SK-N-SH (cell line): ENCODE measurements at regions not wholly inside any gene's neighbourhood (a gene's known extent, or its start where the extent isn't known, plus 50 kb on each side); places are given as distances from the start of the nearest gene placed in this dataset.

Experiments used
- CHD2 ChIP-seq: fragments of 150-350 bp; IDR thresholded peaks from 2 replicates; pipeline ENCODE4 v1.6.1; 2018; ENCODE audit warnings: low read length; ENCODE audit not compliant: partially characterized antibody
- CTCF ChIP-seq: fragments of 200-600 bp; sonication (generic); IDR thresholded peaks from 2 replicates; pipeline ENCODE4 v1.6.1; 2017; ENCODE audit warnings: antibody characterized with exemption, mild to moderate bottlenecking, moderate library complexity
- EZH2phosphoT487 ChIP-seq: fragments of 200-600 bp; sonication (generic); IDR thresholded peaks from 2 replicates; pipeline ENCODE4 v1.6.1; 2017; ENCODE audit warnings: low read depth, mixed run types, mild to moderate bottlenecking, antibody characterized with exemption, moderate library complexity, borderline replicate concordance
- FOXJ3 ChIP-seq: sonication (generic); formaldehyde crosslinking; IDR thresholded peaks from 2 replicates; pipeline ENCODE4 v1.5.1; 2020; ENCODE audit warnings: mild to moderate bottlenecking, missing genetic modification reagents
- JUND ChIP-seq: IDR thresholded peaks from 2 replicates; pipeline ENCODE4 v1.4.0; 2012
- MEF2A ChIP-seq: IDR thresholded peaks from 2 replicates; pipeline ENCODE4 v1.4.0; 2012; ENCODE audit warnings: low read depth, borderline replicate concordance
- MXI1 ChIP-seq: IDR thresholded peaks from 2 replicates; pipeline ENCODE4 v1.6.1; 2012; ENCODE audit warnings: mild to moderate bottlenecking, low read depth, low read length, improper control_type of control experiment
- NFIC ChIP-seq: IDR thresholded peaks from 2 replicates; pipeline ENCODE4 v1.4.0; 2012; ENCODE audit warnings: borderline replicate concordance
- RXRA ChIP-seq: IDR thresholded peaks from 2 replicates; pipeline ENCODE4 v1.4.0; 2012; ENCODE audit warnings: low read depth, mild to moderate bottlenecking, borderline replicate concordance
- TAF1 ChIP-seq: IDR thresholded peaks from 2 replicates; pipeline ENCODE4 v1.6.1; 2012; ENCODE audit warnings: low read depth, mild to moderate bottlenecking, low read length, moderate library complexity, borderline replicate concordance

DNA sequence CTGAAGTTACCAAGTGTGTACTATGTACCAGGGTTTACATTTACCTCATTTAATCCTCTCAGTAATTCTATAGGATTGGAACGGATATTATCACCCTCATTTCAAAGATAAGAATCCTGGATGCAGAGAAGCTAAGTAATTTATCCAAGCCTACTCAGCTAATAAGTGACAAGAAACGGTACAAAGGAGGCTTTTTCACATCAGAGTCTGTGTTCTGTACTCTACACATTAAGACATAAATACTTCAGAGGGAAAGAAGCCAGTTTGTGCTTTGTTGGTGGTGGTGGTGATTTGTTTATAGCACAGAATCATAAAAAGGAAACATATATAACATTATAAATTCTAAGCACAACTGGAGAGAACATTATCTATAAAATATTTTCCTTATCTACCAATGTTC lies 88.3 kb upstream of the HMGCLL1 start:
- TF ChIP-seq NFIC (no peak), JUND (no peak), TAF1 (no peak), MXI1 (no peak), RXRA (no peak), EZH2phosphoT487 (no peak), FOXJ3 (no peak), MEF2A (no peak), CHD2 (no peak), CTCF (no peak)
